GM12878 (cell line): ENCODE measurements at regions not wholly inside any gene's neighbourhood (a gene's known extent, or its start where the extent isn't known, plus 50 kb on each side); places are given as distances from the start of the nearest gene placed in this dataset.

ENCODE experiments used
- ATAC-seq: fragments of 200-7000 bp; cut with Tn5 transposase; 3 replicates; pipeline ENCODE4 v1.9.1; 2020; ENCODE audit warnings: mild to moderate bottlenecking, moderate library complexity
- BruUV-seq: library from RNA; stranded (reverse); fragments of 400-500 nt; replicated peaks from 2 replicates; lab custom pipeline; 2021; lab: Mats Ljungman, UMichigan
- CTCF ChIA-PET: fragments of 300-600 bp; sonication (Branson Sonifier 250); formaldehyde crosslinking; extraction: SDS; loops from one replicate; lab custom pipeline; 2021; ENCODE audit warnings: inconsistent platforms; lab: Yijun Ruan, JAX
- POLR2A ChIA-PET: fragments of 350-600 bp; formaldehyde crosslinking; extraction: SDS; loops from one replicate; lab custom pipeline; 2021; ENCODE audit warnings: inconsistent platforms; lab: Charles Lee
- RAD21 ChIA-PET: fragments of 300-600 bp; sonication (Branson Sonifier 250); formaldehyde crosslinking; loops from one replicate; lab custom pipeline; 2023; ENCODE audit warnings: antibody characterized with exemption; ENCODE audit not compliant: unreplicated experiment; lab: Charles Lee
- SMC1A ChIA-PET: fragments of 300-600 bp; sonication (Branson Sonifier 250); formaldehyde crosslinking; loops from one replicate; lab custom pipeline; 2023; ENCODE audit not compliant: unreplicated experiment, uncharacterized antibody; lab: Charles Lee
- DNase-seq: peaks from one replicate; pipeline ENCODE4 v3.0.0-alpha.2; 2011; ENCODE audit warnings: low read depth, low spot score
- FAIRE-seq: peaks from 3 replicates; lab custom pipeline; 2011; peaks lifted over from hg19 to GRCh38; lab: Jason Lieb, UNC
- H2AFZ ChIP-seq: 2 replicates; pipeline ENCODE4 v1.6.0; 2011; ENCODE audit warnings: low read depth, low read length, control low read depth; ENCODE audit not compliant: control insufficient read depth
- H3K27ac ChIP-seq: 2 replicates; pipeline ENCODE4 v1.5.1; 2011; ENCODE audit warnings: control low read depth; ENCODE audit not compliant: control insufficient read depth, insufficient read depth
- H3K27me3 ChIP-seq, 2 experiments: replicated peaks in 1 of 2; 2 replicates each; pipeline versions ENCODE4 v1.6.0 to v1.6.1; 2011; ENCODE audit warnings: low read length in 1 of 2; ENCODE audit not compliant: control insufficient read depth in 2 of 2, insufficient read depth in 2 of 2
- H3K36me3 ChIP-seq, 2 experiments: 2 replicates each; pipeline ENCODE4 v1.5.1; 2011; ENCODE audit warnings: low read length in 1 of 2; ENCODE audit not compliant: control insufficient read depth in 2 of 2, insufficient read depth in 2 of 2
- H3K4me1 ChIP-seq: 2 replicates; pipeline ENCODE4 v1.6.1; 2011; ENCODE audit warnings: mild to moderate bottlenecking, low read length, moderate library complexity, mixed read lengths; ENCODE audit not compliant: control insufficient read depth, insufficient read depth
- H3K4me2 ChIP-seq: 2 replicates; pipeline ENCODE4 v1.6.0; 2011; ENCODE audit warnings: control low read depth; ENCODE audit not compliant: control insufficient read depth, insufficient read depth
- H3K4me3 ChIP-seq: fragments of 200-600 bp; sonication (generic); 2 replicates; pipeline ENCODE4 v1.5.1; 2016
- H3K79me2 ChIP-seq: 2 replicates; pipeline ENCODE4 v1.6.0; 2011; ENCODE audit warnings: low read length; ENCODE audit not compliant: control insufficient read depth, insufficient read depth
- H3K9ac ChIP-seq: 2 replicates; pipeline ENCODE4 v1.8.0; 2011; ENCODE audit warnings: low read length, control low read depth, mixed read lengths; ENCODE audit not compliant: control insufficient read depth, insufficient read depth
- H3K9me3 ChIP-seq: replicated peaks from 3 replicates; pipeline ENCODE4 v1.5.1; 2011; ENCODE audit warnings: mild to moderate bottlenecking, low read length; ENCODE audit not compliant: control insufficient read depth, insufficient read depth
- H4K20me1 ChIP-seq: 2 replicates; pipeline ENCODE4 v1.6.0; 2011; ENCODE audit not compliant: control insufficient read depth, insufficient read depth
- CTCF ChIP-seq, 3 experiments: IDR thresholded peaks in 2 of 3; conservative IDR thresholded peaks in 1 of 3; 2 replicates each; pipeline ENCODE4 v1.5.1; 2011; ENCODE audit warnings: low read depth in 3 of 3, low read length in 3 of 3, mild to moderate bottlenecking in 3 of 3, control low read depth in 2 of 3, moderate library complexity in 2 of 3, inconsistent platforms in 1 of 3, mixed read lengths in 1 of 3; ENCODE audit not compliant: control insufficient read depth in 2 of 3, insufficient read depth in 1 of 3; ENCODE audit errors: extremely low read depth in 1 of 3
- ESRRA ChIP-seq: IDR thresholded peaks from 2 replicates; pipeline ENCODE4 v1.6.1; 2012; ENCODE audit warnings: mild to moderate bottlenecking, low read length, improper control_type of control experiment
- GATAD2B ChIP-seq: fragments of 450-650 bp; conservative IDR thresholded peaks from 2 replicates; pipeline ENCODE4 v1.6.1; 2017; ENCODE audit warnings: low read depth, mild to moderate bottlenecking, moderate library complexity
- REST ChIP-seq: IDR thresholded peaks from 2 replicates; pipeline ENCODE4 v1.6.1; 2012; ENCODE audit warnings: mild to moderate bottlenecking, low read depth, low read length
- RFX5 ChIP-seq: IDR thresholded peaks from 2 replicates; pipeline ENCODE4 v1.6.1; 2011; ENCODE audit warnings: low read depth, low read length, improper control_type of control experiment
- ZZZ3 ChIP-seq: IDR thresholded peaks from 2 replicates; pipeline ENCODE4 v1.6.1; 2011; ENCODE audit warnings: low read depth; ENCODE audit not compliant: control insufficient read depth, insufficient read length
- WGBS: methylation state at CpG from one replicate; pipeline ENCODE4 v1.1.6; 2016; ENCODE audit warnings: low lambda C conversion rate; ENCODE audit not compliant: insufficient replicate concordance, insufficient coverage; ENCODE audit errors: missing lambda C conversion rate; 5-methylcytosine and 5-hydroxymethylcytosine counted together
- in situ Hi-C: fragments of 300-500 bp; cut with MboI; formaldehyde crosslinking; loops from 9 replicates; pipeline ENCODE4 v1.14.3; 2018; ENCODE audit warnings: mixed read lengths
- intact Hi-C: fragments of 100-400 bp; cut with micrococcal nuclease; formaldehyde crosslinking; loops from one replicate; pipeline ENCODE4 v1.14.2; 2022; ENCODE audit not compliant: unreplicated experiment

GRCh38 chr6:119614138-119614537 lies 264.6 kb upstream of the MAN1A1 start:
- BruUV-seq: no TSS peak
- RAD21 ChIA-PET: no interaction called here
- H4K20me1 ChIP-seq: no peaks in the 10 kb centered on the region
- in situ Hi-C loops: no loop called here
- H3K4me3 ChIP-seq: no peak overlapping the region
- H2AFZ ChIP-seq: no peak overlapping the region
- H3K4me2 ChIP-seq: no peak overlapping the region
- CTCF ChIA-PET: no interaction called here
- no peak for DNase-seq
- no peak overlapping the region for H3K27ac ChIP-seq
- whole genome bisulfite sequencing: 55% methylated on average over 1 of the region's 1 CpG
- H3K4me1 ChIP-seq: peaks cover 3% of the 10 kb centered on the region; the same call in 1 of the 2 replicates
- POLR2A ChIA-PET: no interaction called here
- no peaks in the 10 kb centered on the region for H3K79me2 ChIP-seq
- H3K9me3 ChIP-seq: no peaks in the 10 kb centered on the region; the same call in 2 of the 3 replicates
- no peak for ATAC-seq
- H3K27me3 ChIP-seq: no peaks in the 10 kb centered on the region
- no peak for FAIRE-seq
- no peaks in the 10 kb centered on the region for H3K36me3 ChIP-seq
- SMC1A ChIA-PET: interaction anchor here (0.8 kb wide), 1 partner anchor 54 kb away, joined by 3 read pairs; no protein-coding TSS in a partner anchor
- H3K9ac ChIP-seq: no peak overlapping the region
- TF ChIP-seq RFX5: no peak
- no peak for TF ChIP-seq ZZZ3
- no peak for TF ChIP-seq REST
- TF ChIP-seq GATAD2B: no peak
- no peak for TF ChIP-seq ESRRA
- no peak for TF ChIP-seq CTCF (IDR thresholded peaks at IDR 0.05 in 2 of 3, conservative IDR thresholded peaks at IDR 0.05 in 1 of 3; ENCODE audit: control insufficient read depth in 2 of 3, extremely low read depth in 1 of 3, insufficient read depth in 1 of 3, low read depth in 3 of 3, low read length in 3 of 3)
- intact Hi-C loops: no loop called here
